GM12878 (cell line): ENCODE measurements at regions not wholly inside any gene's neighbourhood (a gene's known extent, or its start where the extent isn't known, plus 50 kb on each side); places are given as distances from the start of the nearest gene placed in this dataset.

Experiments
- BACH1 ChIP-seq: fragments of 450-650 bp; IDR thresholded peaks from 2 replicates; pipeline ENCODE4 v1.6.1; 2017; ENCODE audit warnings: mild to moderate bottlenecking, borderline replicate concordance
- CTCF ChIP-seq, 3 experiments: IDR thresholded peaks in 2 of 3; conservative IDR thresholded peaks in 1 of 3; 2 replicates each; pipeline ENCODE4 v1.5.1; 2011; ENCODE audit warnings: low read depth in 3 of 3, low read length in 3 of 3, mild to moderate bottlenecking in 3 of 3, control low read depth in 2 of 3, moderate library complexity in 2 of 3, inconsistent platforms in 1 of 3, mixed read lengths in 1 of 3; ENCODE audit not compliant: control insufficient read depth in 2 of 3, insufficient read depth in 1 of 3; ENCODE audit errors: extremely low read depth in 1 of 3
- NRF1 ChIP-seq: conservative IDR thresholded peaks from 2 replicates; pipeline ENCODE4 v1.6.1; 2011; ENCODE audit warnings: mild to moderate bottlenecking, low read depth, low read length, improper control_type of control experiment
- TF ChIP-seq, protein P1 (sequence below): IDR thresholded peaks from 2 replicates; pipeline ENCODE4 v1.6.1; 2011; ENCODE audit warnings: mild to moderate bottlenecking, low read depth, low read length, moderate library complexity; ENCODE audit not compliant: insufficient replicate concordance

DNA sequence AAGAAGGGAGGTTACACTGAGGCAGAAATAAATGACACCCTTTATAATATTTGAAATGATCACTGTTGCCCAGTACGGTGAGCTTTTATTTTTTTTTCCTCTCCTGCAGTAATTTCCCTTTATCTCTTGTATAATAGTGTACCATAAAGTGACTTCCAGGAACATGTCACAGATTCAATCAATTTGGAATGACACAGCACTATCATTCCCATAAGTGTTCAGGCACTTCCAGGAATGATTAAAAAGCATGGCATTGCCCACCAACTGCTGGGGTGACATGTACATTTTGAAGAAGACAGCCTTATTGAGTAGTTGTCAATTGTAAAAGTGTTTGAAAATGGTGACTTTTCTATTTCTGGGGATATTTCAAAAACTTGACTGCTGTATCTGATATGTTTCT is 1700.9 kb upstream of the NUDT12 start:
- TF ChIP-seq BACH1: no peak
- TF ChIP-seq, protein P1, sequence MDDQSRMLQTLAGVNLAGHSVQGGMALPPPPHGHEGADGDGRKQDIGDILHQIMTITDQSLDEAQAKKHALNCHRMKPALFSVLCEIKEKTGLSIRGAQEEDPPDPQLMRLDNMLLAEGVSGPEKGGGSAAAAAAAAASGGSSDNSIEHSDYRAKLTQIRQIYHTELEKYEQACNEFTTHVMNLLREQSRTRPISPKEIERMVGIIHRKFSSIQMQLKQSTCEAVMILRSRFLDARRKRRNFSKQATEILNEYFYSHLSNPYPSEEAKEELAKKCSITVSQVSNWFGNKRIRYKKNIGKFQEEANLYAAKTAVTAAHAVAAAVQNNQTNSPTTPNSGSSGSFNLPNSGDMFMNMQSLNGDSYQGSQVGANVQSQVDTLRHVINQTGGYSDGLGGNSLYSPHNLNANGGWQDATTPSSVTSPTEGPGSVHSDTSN: no peak
- no peak for TF ChIP-seq NRF1
- TF ChIP-seq CTCF (IDR thresholded peaks at IDR 0.05 in 2 of 3, conservative IDR thresholded peaks at IDR 0.05 in 1 of 3; ENCODE audit: control insufficient read depth in 2 of 3, extremely low read depth in 1 of 3, insufficient read depth in 1 of 3, low read depth in 3 of 3, low read length in 3 of 3): no peak
